Spleen (tissue), 7 donors: ENCODE measurements at regions not wholly inside any gene's neighbourhood (a gene's known extent, or its start where the extent isn't known, plus 50 kb on each side); places are given as distances from the start of the nearest gene placed in this dataset.
"Not testable (repeated sequence)": the region's sequence is repeated elsewhere in the genome, so short reads cannot be mapped to it uniquely, and the experiment has no call there.

ENCODE experiments used
- POLR2A ChIP-seq, 3 donors: fragments of 450-650 bp; IDR thresholded peaks; one replicate each; pipeline ENCODE4 v1.5.1; 2017; ENCODE audit warnings: antibody characterized with exemption in 3 of 3, mild to moderate bottlenecking in 1 of 3
- POLR2AphosphoS5 ChIP-seq, 3 donors: sonication (generic); formaldehyde crosslinking; IDR thresholded peaks; one replicate each; pipeline ENCODE4 v1.5.1; 2017; ENCODE audit warnings: antibody characterized with exemption in 3 of 3
- TF ChIP-seq, protein P1 (sequence below), 11 experiments: fragments of 200-600 bp in 7 of 11; fragments of 450-650 bp in 4 of 11; sonication (generic) in 4 of 11; IDR thresholded peaks in 8 of 11; conservative IDR thresholded peaks in 3 of 11; 1 replicate in 7 of 11; 2 replicates in 4 of 11; pipeline versions ENCODE4 v1.4.0 to v1.8.0; 2016 to 2021; ENCODE audit warnings: antibody characterized with exemption in 11 of 11, inconsistent platforms in 4 of 11, mild to moderate bottlenecking in 1 of 11
- donor health status: DM: no; HTN: no; CAD: no; lungs with moderate emphysema.
- donor health status: DM: no; HTN: no; CAD: no.
- donor health status: DM: no; HTN: no; CAD: no.

GRCh38 chr9:89695979-89696378, 91.2 kb downstream of the GADD45G start:
- TF ChIP-seq, protein P1, sequence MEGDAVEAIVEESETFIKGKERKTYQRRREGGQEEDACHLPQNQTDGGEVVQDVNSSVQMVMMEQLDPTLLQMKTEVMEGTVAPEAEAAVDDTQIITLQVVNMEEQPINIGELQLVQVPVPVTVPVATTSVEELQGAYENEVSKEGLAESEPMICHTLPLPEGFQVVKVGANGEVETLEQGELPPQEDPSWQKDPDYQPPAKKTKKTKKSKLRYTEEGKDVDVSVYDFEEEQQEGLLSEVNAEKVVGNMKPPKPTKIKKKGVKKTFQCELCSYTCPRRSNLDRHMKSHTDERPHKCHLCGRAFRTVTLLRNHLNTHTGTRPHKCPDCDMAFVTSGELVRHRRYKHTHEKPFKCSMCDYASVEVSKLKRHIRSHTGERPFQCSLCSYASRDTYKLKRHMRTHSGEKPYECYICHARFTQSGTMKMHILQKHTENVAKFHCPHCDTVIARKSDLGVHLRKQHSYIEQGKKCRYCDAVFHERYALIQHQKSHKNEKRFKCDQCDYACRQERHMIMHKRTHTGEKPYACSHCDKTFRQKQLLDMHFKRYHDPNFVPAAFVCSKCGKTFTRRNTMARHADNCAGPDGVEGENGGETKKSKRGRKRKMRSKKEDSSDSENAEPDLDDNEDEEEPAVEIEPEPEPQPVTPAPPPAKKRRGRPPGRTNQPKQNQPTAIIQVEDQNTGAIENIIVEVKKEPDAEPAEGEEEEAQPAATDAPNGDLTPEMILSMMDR (IDR thresholded peaks at IDR 0.05 in 8 of 11, conservative IDR thresholded peaks at IDR 0.05 in 3 of 11) = not testable (repeated sequence)
- not testable (repeated sequence) for TF ChIP-seq POLR2AphosphoS5, POLR2A (IDR thresholded peaks at IDR 0.05)
